PC-3 (cell line): ENCODE measurements at regions not wholly inside any gene's neighbourhood (a gene's known extent, or its start where the extent isn't known, plus 50 kb on each side); places are given as distances from the start of the nearest gene placed in this dataset.
A peak's percentile ranks its signal among the peaks of the same experiment; 100 is the strongest.

Experiments
- ATAC-seq: fragments of 200-7000 bp; cut with Tn5 transposase; 2 replicates; pipeline ENCODE4 v1.9.1; 2020; ENCODE audit warnings: mild to moderate bottlenecking, moderate library complexity
- BruUV-seq: library from RNA; stranded (reverse); fragments of 400-500 nt; replicated peaks from 2 replicates; lab custom pipeline; 2021; lab: Mats Ljungman, UMichigan
- CTCF ChIA-PET: fragments of 300-600 bp; sonication (Branson Sonifier 250); formaldehyde crosslinking; loops from one replicate; lab custom pipeline; 2022; ENCODE audit warnings: antibody characterized with exemption; lab: Charles Lee
- POLR2A ChIA-PET: fragments of 300-600 bp; sonication (Branson Sonifier 250); formaldehyde crosslinking; loops from one replicate; lab custom pipeline; 2022; ENCODE audit warnings: antibody characterized with exemption; ENCODE audit not compliant: unreplicated experiment; lab: Charles Lee
- DNase-seq: peaks from one replicate; pipeline ENCODE4 v3.0.0-alpha.2; 2015
- H2AFZ ChIP-seq: fragments of 300-600 bp; sonication (generic); 2 replicates; pipeline ENCODE4 v1.6.0; 2016; ENCODE audit warnings: antibody characterized with exemption, low read length
- H3F3A ChIP-seq: fragments of 300-600 bp; sonication (generic); one replicate; pipeline ENCODE4 v1.6.0; 2017; ENCODE audit warnings: antibody characterized with exemption, low read length, control low read depth, mild to moderate bottlenecking; ENCODE audit not compliant: unreplicated experiment
- H3K27ac ChIP-seq: fragments of 300-600 bp; sonication (generic); 2 replicates; pipeline ENCODE4 v1.5.1; 2016; ENCODE audit warnings: mild to moderate bottlenecking, low read length
- H3K27me3 ChIP-seq: fragments of 300-600 bp; sonication (generic); 2 replicates; pipeline ENCODE4 v1.6.1; 2016; ENCODE audit warnings: low read length, mixed read lengths
- H3K36me3 ChIP-seq: fragments of 300-600 bp; sonication (generic); 2 replicates; pipeline ENCODE4 v1.6.1; 2016; ENCODE audit warnings: low read depth, mixed run types, low read length, mixed read lengths
- H3K4me1 ChIP-seq: fragments of 300-600 bp; sonication (generic); 2 replicates; pipeline ENCODE4 v1.5.1; 2016; ENCODE audit warnings: low read length; ENCODE audit not compliant: insufficient read depth
- H3K4me2 ChIP-seq: fragments of 300-600 bp; sonication (generic); 2 replicates; pipeline ENCODE4 v1.6.0; 2016; ENCODE audit warnings: low read length
- H3K4me3 ChIP-seq: fragments of 300-600 bp; sonication (generic); 2 replicates; pipeline ENCODE4 v1.5.1; 2016; ENCODE audit warnings: mild to moderate bottlenecking, low read length, mixed read lengths
- H3K79me2 ChIP-seq: fragments of 300-600 bp; sonication (generic); 2 replicates; pipeline ENCODE4 v1.6.1; 2017; ENCODE audit warnings: low read length, mixed read lengths
- H3K9ac ChIP-seq: fragments of 300-600 bp; sonication (generic); 2 replicates; pipeline ENCODE4 v1.6.0; 2016; ENCODE audit warnings: mild to moderate bottlenecking, low read length
- H3K9me2 ChIP-seq: fragments of 300-600 bp; sonication (generic); replicated peaks from 2 replicates; pipeline ENCODE4 v1.6.1; 2016; ENCODE audit warnings: mixed run types, low read length, mixed read lengths
- H3K9me3 ChIP-seq: fragments of 300-600 bp; sonication (generic); 2 replicates; pipeline ENCODE4 v1.6.1; 2016; ENCODE audit warnings: low read length, mixed read lengths
- H4K20me1 ChIP-seq: fragments of 300-600 bp; sonication (generic); 2 replicates; pipeline ENCODE4 v1.6.1; 2016; ENCODE audit warnings: low read length, mixed read lengths
- EZH2 ChIP-seq: fragments of 300-600 bp; sonication (generic); IDR thresholded peaks from one replicate; pipeline ENCODE4 v1.6.1; 2017; ENCODE audit warnings: antibody characterized with exemption, mild to moderate bottlenecking, low read length; ENCODE audit not compliant: unreplicated experiment
- EZH2phosphoT487 ChIP-seq: fragments of 300-600 bp; sonication (generic); IDR thresholded peaks from 2 replicates; pipeline ENCODE4 v1.6.1; 2018; ENCODE audit warnings: mild to moderate bottlenecking, antibody characterized with exemption, low read length, borderline replicate concordance
- intact Hi-C: fragments of 100-400 bp; cut with micrococcal nuclease; formaldehyde crosslinking; loops from 2 replicates; pipeline ENCODE4 v1.9.0; 2023
- TF ChIP-seq, protein P1 (sequence below): fragments of 300-600 bp; sonication (generic); conservative IDR thresholded peaks from 2 replicates; pipeline ENCODE4 v1.5.1; 2017; ENCODE audit warnings: antibody characterized with exemption, low read depth, mild to moderate bottlenecking, low read length

- Histone ChIP-seq H3K79me2 (no peaks in the 10 kb centered on the region), H3K4me2 (no peak overlapping the region), H4K20me1 (no peaks in the 10 kb centered on the region), H3K9me3 (no peaks in the 10 kb centered on the region), H3K27me3 (no peaks in the 10 kb centered on the region), H3K4me1 (peaks cover 12% of the 10 kb centered on the region; the same call in 1 of the 2 replicates), H3K4me3 (no peak overlapping the region), H2AFZ (no peak overlapping the region), H3F3A (peaks cover 3% of the 10 kb centered on the region), H3K27ac (no peak overlapping the region), H3K9me2 (no peaks in the 10 kb centered on the region), H3K9ac (no peak overlapping the region), H3K36me3 (no peaks in the 10 kb centered on the region)
- ChIA-PET POLR2A (interaction anchor here (0.5 to 0.7 kb wide), 2 partner anchors 141 to 287 kb away, joined by 3 to 6 read pairs; no protein-coding TSS in a partner anchor), CTCF (interaction anchor here (0.6 kb wide), 1 partner anchor 142 kb away, joined by 3 read pairs; no protein-coding TSS in a partner anchor)
- TF ChIP-seq EZH2phosphoT487 = no peak
- TF ChIP-seq EZH2 = no peak
- TF ChIP-seq, protein P1, sequence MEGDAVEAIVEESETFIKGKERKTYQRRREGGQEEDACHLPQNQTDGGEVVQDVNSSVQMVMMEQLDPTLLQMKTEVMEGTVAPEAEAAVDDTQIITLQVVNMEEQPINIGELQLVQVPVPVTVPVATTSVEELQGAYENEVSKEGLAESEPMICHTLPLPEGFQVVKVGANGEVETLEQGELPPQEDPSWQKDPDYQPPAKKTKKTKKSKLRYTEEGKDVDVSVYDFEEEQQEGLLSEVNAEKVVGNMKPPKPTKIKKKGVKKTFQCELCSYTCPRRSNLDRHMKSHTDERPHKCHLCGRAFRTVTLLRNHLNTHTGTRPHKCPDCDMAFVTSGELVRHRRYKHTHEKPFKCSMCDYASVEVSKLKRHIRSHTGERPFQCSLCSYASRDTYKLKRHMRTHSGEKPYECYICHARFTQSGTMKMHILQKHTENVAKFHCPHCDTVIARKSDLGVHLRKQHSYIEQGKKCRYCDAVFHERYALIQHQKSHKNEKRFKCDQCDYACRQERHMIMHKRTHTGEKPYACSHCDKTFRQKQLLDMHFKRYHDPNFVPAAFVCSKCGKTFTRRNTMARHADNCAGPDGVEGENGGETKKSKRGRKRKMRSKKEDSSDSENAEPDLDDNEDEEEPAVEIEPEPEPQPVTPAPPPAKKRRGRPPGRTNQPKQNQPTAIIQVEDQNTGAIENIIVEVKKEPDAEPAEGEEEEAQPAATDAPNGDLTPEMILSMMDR = no peak
- no TSS peak for BruUV-seq
- no peak for ATAC-seq
- DNase-seq = no peak
- intact Hi-C loops = no loop called here
Observed at GRCh38 chrX:109854096-109854495, 121.0 kb upstream of the ACSL4 start.

GRCh38 chrX:109855501-109855900 is 122.4 kb upstream of the ACSL4 start:
- H3K4me1 ChIP-seq = peaks cover 12% of the 10 kb centered on the region; the same call in 1 of the 2 replicates
- H3K27ac ChIP-seq = no peak overlapping the region
- ChIA-PET POLR2A (interaction anchor here (0.6 kb wide), 1 partner anchor 126 kb away, joined by 3 read pairs; no protein-coding TSS in a partner anchor), CTCF (interaction anchor here (0.7 to 2.9 kb wide), 2 partner anchors 142 to 355 kb away, joined by 3 to 45 read pairs; no protein-coding TSS in a partner anchor)
- H3K9ac ChIP-seq = no peak overlapping the region
- peak overlapping the region; percentile 34; the same call in 1 of the 2 replicates for H2AFZ ChIP-seq
- H3K27me3 ChIP-seq = no peaks in the 10 kb centered on the region
- H3K9me2 ChIP-seq = no peaks in the 10 kb centered on the region
- peak; percentile 72 for ATAC-seq
- no peaks in the 10 kb centered on the region for H3K36me3 ChIP-seq
- no peaks in the 10 kb centered on the region for H3K79me2 ChIP-seq
- no peaks in the 10 kb centered on the region for H3K9me3 ChIP-seq
- no TSS peak for BruUV-seq
- H3K4me3 ChIP-seq = no peak overlapping the region
- no peak overlapping the region for H3K4me2 ChIP-seq
- DNase-seq = peak; percentile 32
- no peaks in the 10 kb centered on the region for H4K20me1 ChIP-seq
- H3F3A ChIP-seq = peaks cover 3% of the 10 kb centered on the region
- TF ChIP-seq EZH2phosphoT487 (no peak), EZH2 (no peak)
- TF ChIP-seq, protein P1 = no peak
- intact Hi-C loops = loop anchor here (5.0 kb wide), 1 partner anchor 123 kb away; the partner anchor contains the start of gene ACSL4

GRCh38 chrX:109856974-109857373 is 123.9 kb upstream of the ACSL4 start:
- Histone ChIP-seq H3K9me3 (no peaks in the 10 kb centered on the region), H3K9me2 (no peaks in the 10 kb centered on the region), H3K4me2 (peak overlapping the region; percentile 50), H3F3A (peaks cover 3% of the 10 kb centered on the region), H3K4me3 (no peak overlapping the region), H3K79me2 (no peaks in the 10 kb centered on the region), H3K27me3 (no peaks in the 10 kb centered on the region), H2AFZ (peak overlapping the region; percentile 67), H3K27ac (no peak overlapping the region), H3K4me1 (peaks cover 12% of the 10 kb centered on the region; the same call in 1 of the 2 replicates), H3K9ac (no peak overlapping the region), H4K20me1 (no peaks in the 10 kb centered on the region), H3K36me3 (no peaks in the 10 kb centered on the region)
- intact Hi-C loops = loop anchor here (1.0 to 5.0 kb wide), 2 partner anchors 125 to 144 kb away; partner anchors contain the start of gene ACSL4
- CTCF ChIA-PET = interaction anchor here (0.6 to 2.9 kb wide), 6 partner anchors 26 to 151 kb away, joined by 3 to 45 read pairs (median 5); partner anchors contain the start of gene ACSL4
- ATAC-seq (no peak), DNase-seq (peak; percentile 57)
- TF ChIP-seq EZH2 (no peak), EZH2phosphoT487 (no peak)
- TF ChIP-seq, protein P1 = peak; percentile 86
- no TSS peak for BruUV-seq
- POLR2A ChIA-PET = interaction anchor here (0.6 to 0.7 kb wide), 2 partner anchors 26 to 163 kb away, joined by 3 to 4 read pairs; no protein-coding TSS in a partner anchor
